LNCaP clone FGC (cell line): ENCODE measurements at regions not wholly inside any gene's neighbourhood (a gene's known extent, or its start where the extent isn't known, plus 50 kb on each side); places are given as distances from the start of the nearest gene placed in this dataset.

Source experiments
- DNase-seq: peaks from one replicate; pipeline ENCODE4 v3.0.0-alpha.2; 2011; ENCODE audit warnings: low read depth
- H3K4me3 ChIP-seq: 2 replicates; pipeline ENCODE4 v1.5.1; 2011; ENCODE audit warnings: mild to moderate bottlenecking, low read depth, low read length, control low read depth
- TF ChIP-seq, protein P1 (sequence below): IDR thresholded peaks from 2 replicates; pipeline ENCODE4 v1.5.1; 2012; ENCODE audit warnings: mild to moderate bottlenecking; ENCODE audit not compliant: control insufficient read depth, insufficient read depth; ENCODE audit errors: extremely low read depth

DNA sequence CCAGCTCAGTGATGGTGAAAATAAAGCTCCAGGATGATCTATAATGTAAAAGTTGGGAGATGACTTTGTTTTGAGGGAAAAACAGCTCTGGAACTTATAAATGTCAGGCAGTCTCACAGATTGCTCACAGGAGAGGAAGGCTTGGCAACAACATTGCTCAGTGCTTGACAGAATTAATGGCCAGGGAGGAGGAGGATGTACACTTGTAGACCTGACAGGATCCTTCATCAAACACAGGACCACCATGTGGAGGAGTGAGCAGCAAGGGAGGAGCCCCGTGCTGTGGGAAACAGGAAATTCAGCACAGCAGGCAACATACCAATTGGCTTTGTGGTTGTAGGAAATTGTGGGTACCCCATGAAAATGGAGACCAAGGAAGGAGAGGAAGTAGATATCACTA lies 291.8 kb upstream of the CAMK1G start:
- TF ChIP-seq, protein P1, sequence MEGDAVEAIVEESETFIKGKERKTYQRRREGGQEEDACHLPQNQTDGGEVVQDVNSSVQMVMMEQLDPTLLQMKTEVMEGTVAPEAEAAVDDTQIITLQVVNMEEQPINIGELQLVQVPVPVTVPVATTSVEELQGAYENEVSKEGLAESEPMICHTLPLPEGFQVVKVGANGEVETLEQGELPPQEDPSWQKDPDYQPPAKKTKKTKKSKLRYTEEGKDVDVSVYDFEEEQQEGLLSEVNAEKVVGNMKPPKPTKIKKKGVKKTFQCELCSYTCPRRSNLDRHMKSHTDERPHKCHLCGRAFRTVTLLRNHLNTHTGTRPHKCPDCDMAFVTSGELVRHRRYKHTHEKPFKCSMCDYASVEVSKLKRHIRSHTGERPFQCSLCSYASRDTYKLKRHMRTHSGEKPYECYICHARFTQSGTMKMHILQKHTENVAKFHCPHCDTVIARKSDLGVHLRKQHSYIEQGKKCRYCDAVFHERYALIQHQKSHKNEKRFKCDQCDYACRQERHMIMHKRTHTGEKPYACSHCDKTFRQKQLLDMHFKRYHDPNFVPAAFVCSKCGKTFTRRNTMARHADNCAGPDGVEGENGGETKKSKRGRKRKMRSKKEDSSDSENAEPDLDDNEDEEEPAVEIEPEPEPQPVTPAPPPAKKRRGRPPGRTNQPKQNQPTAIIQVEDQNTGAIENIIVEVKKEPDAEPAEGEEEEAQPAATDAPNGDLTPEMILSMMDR, result no peak
- DNase-seq, result no peak
- H3K4me3 ChIP-seq, result no peak overlapping the region

DNA sequence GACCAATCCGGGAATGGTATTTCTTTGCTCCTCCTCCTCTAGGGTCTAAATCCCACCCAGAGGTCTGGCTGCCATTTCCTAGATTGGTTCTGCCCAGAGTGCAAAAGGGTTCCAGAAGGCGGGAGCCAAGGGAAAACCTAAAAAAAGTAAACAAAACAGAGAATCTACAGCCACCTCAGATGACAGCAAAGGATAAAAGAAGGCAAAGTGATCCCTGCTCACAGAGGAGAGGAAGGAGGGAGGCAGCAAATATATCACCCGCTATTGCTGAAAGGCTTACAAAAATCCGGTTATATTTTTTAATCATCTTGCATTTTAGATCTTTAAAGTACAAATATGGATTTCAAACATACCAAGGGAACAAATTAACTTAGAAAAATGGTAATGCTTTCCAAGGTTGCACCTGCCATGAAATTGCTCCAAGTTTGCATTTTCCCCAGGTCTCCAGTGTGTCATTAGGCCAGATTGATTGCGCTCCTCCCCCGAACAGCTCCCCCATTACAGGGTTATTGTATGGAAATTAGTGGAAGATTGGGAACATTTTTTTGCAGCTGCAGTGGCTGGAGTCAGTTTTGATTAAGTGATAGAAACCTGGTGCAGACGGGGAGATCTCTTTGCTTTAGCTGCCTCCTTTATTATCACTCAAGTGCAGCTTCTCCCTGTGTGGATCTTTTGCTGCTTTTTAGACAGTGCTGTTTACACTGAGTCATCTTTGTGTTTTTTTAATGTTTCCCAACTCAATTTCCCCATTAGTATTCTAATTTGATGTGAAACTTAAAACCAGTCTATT lies 280.5 kb upstream of the CAMK1G start:
- H3K4me3 ChIP-seq, result no peak overlapping the region
- DNase-seq, result no peak
- TF ChIP-seq, protein P1, result no peak

DNA sequence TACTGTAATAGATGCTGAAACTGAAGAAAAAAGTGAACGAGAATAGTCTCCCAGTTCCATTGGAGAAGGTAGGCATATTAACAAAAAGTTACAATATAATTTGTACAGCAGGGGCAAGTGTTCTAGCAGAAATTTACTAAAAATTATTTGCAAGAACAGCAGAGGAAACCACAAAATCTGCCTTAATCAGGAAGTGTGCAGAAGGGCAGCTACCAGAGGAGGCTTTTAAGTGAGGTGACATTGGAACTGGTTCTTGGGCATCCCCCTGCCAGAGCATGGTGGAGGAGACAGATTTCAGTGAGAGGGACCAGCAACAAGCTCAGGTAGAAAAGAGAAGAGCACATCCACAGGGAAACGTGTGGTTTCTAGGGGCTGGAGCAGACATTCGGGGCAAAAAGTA lies 279.3 kb upstream of the CAMK1G start:
- H3K4me3 ChIP-seq, result no peak overlapping the region
- DNase-seq, result no peak
- TF ChIP-seq, protein P1, result no peak

DNA sequence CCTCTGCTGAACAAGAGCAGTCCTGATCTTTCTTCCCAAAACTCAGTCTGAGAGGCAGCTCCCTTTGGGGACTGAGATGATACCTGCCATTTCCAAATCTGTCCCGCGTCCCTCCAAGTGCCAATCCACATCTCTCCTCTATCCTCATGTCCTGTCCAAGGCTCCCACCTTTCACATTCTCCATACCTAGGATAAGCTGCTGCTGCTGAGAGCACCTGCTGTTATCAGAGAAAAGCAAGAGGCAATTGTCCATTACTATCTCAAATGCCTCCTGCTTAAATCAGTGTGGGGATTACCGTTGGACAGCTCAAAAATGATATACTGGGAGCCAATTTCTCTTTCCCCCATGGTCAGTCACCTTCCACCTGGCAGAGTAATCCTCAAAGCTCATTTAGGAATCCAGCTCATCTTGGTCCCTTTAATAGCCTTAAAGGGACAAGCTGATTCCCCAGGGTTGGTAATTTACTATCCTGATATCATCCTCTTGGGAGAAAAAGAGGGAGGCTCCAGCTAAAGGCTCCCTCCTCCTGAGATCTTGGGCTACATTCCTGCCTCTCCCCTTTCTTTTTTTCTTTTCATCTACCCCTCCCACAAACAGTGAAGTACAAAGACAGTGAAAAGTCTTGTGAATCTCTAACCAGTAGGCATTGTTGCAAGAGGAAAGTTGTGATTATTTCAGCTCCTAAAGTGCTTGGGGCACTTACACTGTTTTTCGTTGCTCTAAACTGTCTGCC lies 278.1 kb upstream of the CAMK1G start:
- H3K4me3 ChIP-seq, result no peak overlapping the region
- no peak for DNase-seq

DNA sequence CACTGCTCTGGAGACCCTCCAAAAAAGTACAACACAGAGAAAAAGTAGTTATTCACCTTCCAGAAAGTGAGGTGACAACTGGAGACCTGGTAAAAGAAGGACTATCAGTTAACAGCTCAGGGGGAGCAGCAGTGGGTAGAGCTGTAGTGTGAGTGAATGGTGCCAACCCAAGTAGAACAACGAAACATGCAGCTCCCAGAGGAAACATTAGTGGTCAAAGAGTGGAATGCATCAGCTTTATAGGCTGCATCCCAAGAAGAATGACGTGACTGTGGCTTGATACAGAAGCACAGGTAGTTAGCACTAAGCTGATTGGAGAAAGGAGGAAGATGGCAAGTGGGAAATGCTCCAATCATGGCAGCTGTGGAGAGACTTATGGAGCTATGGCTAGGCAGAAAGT lies 275.7 kb upstream of the CAMK1G start:
- DNase-seq, result no peak
- TF ChIP-seq, protein P1, result no peak
- H3K4me3 ChIP-seq, result no peak overlapping the region

More for the DNA sequence above, 278.1 kb upstream of the CAMK1G start:
- TF ChIP-seq, protein P1, result no peak

DNA sequence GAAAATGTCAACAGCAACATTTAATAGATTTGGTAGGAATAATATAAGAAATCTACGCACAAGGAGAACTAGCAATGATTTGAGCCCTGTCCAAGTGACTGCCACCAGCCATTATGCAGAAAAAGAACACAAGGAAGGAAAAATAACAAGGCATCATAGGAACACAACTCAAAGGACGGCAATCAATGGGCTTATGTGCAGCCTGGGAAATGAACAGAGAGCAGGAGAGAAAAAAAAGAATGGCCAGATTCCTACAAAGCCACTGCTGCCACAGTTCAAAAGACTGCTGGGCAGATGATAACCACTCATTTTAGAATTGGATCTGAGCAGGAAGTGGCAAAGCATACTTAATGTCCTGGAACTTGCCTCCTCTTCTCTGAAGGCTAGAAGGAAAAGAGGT lies 274.3 kb upstream of the CAMK1G start:
- TF ChIP-seq, protein P1, result no peak
- no peak for DNase-seq
- no peak overlapping the region for H3K4me3 ChIP-seq
